ENCODE measurements at regions not wholly inside any gene's neighbourhood (a gene's known extent, or its start where the extent isn't known, plus 50 kb on each side); places are given as distances from the start of the nearest gene placed in this dataset.

DNA sequence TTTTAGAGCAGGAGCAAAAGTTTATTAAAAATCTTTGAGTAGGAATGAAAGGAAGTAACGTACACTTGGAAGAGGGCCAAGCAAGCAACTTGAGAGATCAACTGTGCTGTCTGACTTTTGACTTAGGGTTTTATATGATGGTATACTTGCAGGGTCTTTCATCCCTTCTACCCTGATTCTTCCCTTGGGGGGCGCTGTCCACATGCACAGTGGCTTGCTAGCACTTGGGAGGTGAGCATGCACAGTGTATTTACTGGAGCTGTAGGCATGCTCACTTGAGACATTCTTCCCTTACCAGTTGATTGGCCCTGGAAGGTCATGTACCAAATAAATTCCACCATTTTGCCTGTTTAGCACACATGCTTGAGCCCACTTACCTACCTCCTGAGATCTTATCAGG is 1001.3 kb upstream of the ADGRL2 start:
- TF ChIP-seq NRF1 (IDR thresholded peaks at IDR 0.05; ENCODE audit: low read depth, low read length): no peak
- peak; percentile 90 to 91 for TF ChIP-seq RAD21 (IDR thresholded peaks at IDR 0.05 in 1 of 2, conservative IDR thresholded peaks at IDR 0.05 in 1 of 2; ENCODE audit: low read depth in 2 of 2, low read length in 2 of 2)
- TF ChIP-seq, protein P1, sequence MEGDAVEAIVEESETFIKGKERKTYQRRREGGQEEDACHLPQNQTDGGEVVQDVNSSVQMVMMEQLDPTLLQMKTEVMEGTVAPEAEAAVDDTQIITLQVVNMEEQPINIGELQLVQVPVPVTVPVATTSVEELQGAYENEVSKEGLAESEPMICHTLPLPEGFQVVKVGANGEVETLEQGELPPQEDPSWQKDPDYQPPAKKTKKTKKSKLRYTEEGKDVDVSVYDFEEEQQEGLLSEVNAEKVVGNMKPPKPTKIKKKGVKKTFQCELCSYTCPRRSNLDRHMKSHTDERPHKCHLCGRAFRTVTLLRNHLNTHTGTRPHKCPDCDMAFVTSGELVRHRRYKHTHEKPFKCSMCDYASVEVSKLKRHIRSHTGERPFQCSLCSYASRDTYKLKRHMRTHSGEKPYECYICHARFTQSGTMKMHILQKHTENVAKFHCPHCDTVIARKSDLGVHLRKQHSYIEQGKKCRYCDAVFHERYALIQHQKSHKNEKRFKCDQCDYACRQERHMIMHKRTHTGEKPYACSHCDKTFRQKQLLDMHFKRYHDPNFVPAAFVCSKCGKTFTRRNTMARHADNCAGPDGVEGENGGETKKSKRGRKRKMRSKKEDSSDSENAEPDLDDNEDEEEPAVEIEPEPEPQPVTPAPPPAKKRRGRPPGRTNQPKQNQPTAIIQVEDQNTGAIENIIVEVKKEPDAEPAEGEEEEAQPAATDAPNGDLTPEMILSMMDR (IDR thresholded peaks at IDR 0.05; ENCODE audit: control extremely low read depth in 1 of 3, insufficient read depth in 1 of 3, low read depth in 1 of 3, low read length in 3 of 3): peak; percentile 62 to 70 (median 65)
- TF ChIP-seq TAF7 (optimal IDR thresholded peaks at IDR 0.05; ENCODE audit: borderline replicate concordance, low read depth, low read length): no peak
- Histone ChIP-seq H3K36me3 (ENCODE audit: control insufficient read depth in 2 of 4, insufficient read depth in 4 of 4, low read length in 3 of 4) (no peaks in the 10 kb centered on the region), H2BK15ac (ENCODE audit: low read length) (no peak overlapping the region), H3K27me3 (replicated peaks in 1 of 4; ENCODE audit: control insufficient read depth in 3 of 4, extremely low read depth in 1 of 4, insufficient read depth in 3 of 4, low read length in 3 of 4) (no peaks in the 10 kb centered on the region), H3K9me3 (ENCODE audit: insufficient read depth in 2 of 2, low read depth in 1 of 2, low read length in 1 of 2) (0 out of 4 replicates have a peak, but pooled peaks cover 0 to 4% of the 10 kb centered on the region in 2 experiments), H3K79me1 (ENCODE audit: low read depth, low read length) (no peaks in the 10 kb centered on the region), H2BK20ac (ENCODE audit: low read length) (no peak overlapping the region), H2BK120ac (replicated peaks; ENCODE audit: low read depth, low read length) (no peak overlapping the region), H3K4me2 (ENCODE audit: insufficient read depth in 1 of 2, low read depth in 2 of 2, low read length in 2 of 2) (no peak overlapping the region), H3K18ac (ENCODE audit: extremely low read depth, low read length) (no peak overlapping the region), H3K14ac (ENCODE audit: insufficient read length) (no peak overlapping the region), H2AK5ac (ENCODE audit: low read depth, low read length) (no peak overlapping the region), H3K56ac (replicated peaks; ENCODE audit: insufficient read length, low read depth, low read length) (no peak overlapping the region), H3K23ac (ENCODE audit: insufficient read length) (no peak overlapping the region), H3K4me1 (replicated peaks in 1 of 4; ENCODE audit: control insufficient read depth in 3 of 4, insufficient read depth in 4 of 4, low read length in 3 of 4) (no peaks in the 10 kb centered on the region), H3K9ac (replicated peaks in 1 of 4; ENCODE audit: extremely low read depth in 1 of 4, low read depth in 3 of 4, low read length in 3 of 4) (no peak overlapping the region), H4K91ac (replicated peaks; ENCODE audit: insufficient read length, low read length) (no peak overlapping the region), H3K4ac (replicated peaks; ENCODE audit: insufficient read length, low read depth, low read length) (no peak overlapping the region), H2BK12ac (ENCODE audit: low read depth, low read length) (no peak overlapping the region; the same call in 1 of the 2 replicates), H2AFZ (ENCODE audit: low read length) (no peak overlapping the region; the same call in 1 of the 2 replicates), H3K23me2 (ENCODE audit: low read depth, low read length) (no peaks in the 10 kb centered on the region), H4K8ac (ENCODE audit: extremely low read depth, insufficient read depth, low read length) (no peak overlapping the region), H4K20me1 (replicated peaks in 1 of 2; ENCODE audit: control insufficient read depth in 1 of 2, insufficient read depth in 2 of 2, low read length in 2 of 2) (no peaks in the 10 kb centered on the region), H3K27ac (ENCODE audit: low read depth, low read length) (no peak overlapping the region), H4K5ac (ENCODE audit: insufficient read length, low read depth, low read length) (no peak overlapping the region), H2BK5ac (ENCODE audit: low read depth, low read length) (no peak overlapping the region; the same call in 1 of the 2 replicates), H3K79me2 (ENCODE audit: control insufficient read depth in 1 of 2, insufficient read depth in 2 of 2, low read length in 2 of 2) (no peaks in the 10 kb centered on the region), H3K4me3 (ENCODE audit: extremely low read depth in 1 of 4, insufficient read depth in 2 of 4, low read depth in 3 of 4, low read length in 4 of 4) (no peak overlapping the region)
- DNase-seq (ENCODE audit: low read depth in 1 of 2, low spot score in 2 of 2) (peak; percentile 41 to 81), FAIRE-seq (peak; percentile 88)
- POLR2A ChIA-PET (ENCODE audit: partially characterized antibody): no interaction called here
- CTCF ChIA-PET (ENCODE audit: partially characterized antibody): interaction anchor here (0.8 to 1.2 kb wide), 7 partner anchors 10 to 614 kb away, joined by 3 read pairs; no protein-coding TSS in a partner anchor
- 54% methylated on average over 2 of the region's 2 CpGs; no CpG with 5 or more reads in 1 of the 2 experiments for WGBS, 2 experiments (ENCODE audit: extremely low coverage in 1 of 2, insufficient coverage in 1 of 2, insufficient read length in 1 of 2, insufficient replicate concordance in 2 of 2, low coverage in 1 of 2, low lambda C conversion rate in 2 of 2, missing lambda C conversion rate in 1 of 2)

All from H1 (cell line).